ENCODE measurements at regions not wholly inside any gene's neighbourhood (a gene's known extent, or its start where the extent isn't known, plus 50 kb on each side); places are given as distances from the start of the nearest gene placed in this dataset.

DNA sequence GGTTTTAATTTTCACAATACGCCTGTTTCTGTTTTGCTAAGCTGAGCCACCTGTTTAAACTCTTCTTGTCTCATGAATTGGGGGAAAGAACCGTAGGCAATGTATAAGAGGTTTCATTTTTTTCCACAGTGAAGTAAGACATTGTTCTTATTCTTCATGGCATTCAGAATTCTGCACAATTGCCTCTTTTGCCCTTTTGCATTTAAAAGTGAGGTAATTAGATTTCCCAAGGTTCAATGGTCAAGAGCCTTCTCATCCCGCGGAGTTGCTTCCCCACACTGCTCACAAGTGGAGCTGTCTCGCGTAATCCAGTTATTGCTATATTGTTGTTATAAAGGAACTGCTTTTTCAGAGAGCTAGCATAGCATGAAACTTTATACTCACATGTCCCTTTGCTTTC lies 90.9 kb upstream of the SPRY1 start:
- Histone ChIP-seq H3K4me1 (no peaks in the 10 kb centered on the region), H3K27me3 (no peaks in the 10 kb centered on the region), H3K27ac (no peak overlapping the region), H3K9me3 (no peaks in the 10 kb centered on the region), H3K4me3 (no peak overlapping the region), H3K36me3 (no peaks in the 10 kb centered on the region)
- TF ChIP-seq, protein P1, sequence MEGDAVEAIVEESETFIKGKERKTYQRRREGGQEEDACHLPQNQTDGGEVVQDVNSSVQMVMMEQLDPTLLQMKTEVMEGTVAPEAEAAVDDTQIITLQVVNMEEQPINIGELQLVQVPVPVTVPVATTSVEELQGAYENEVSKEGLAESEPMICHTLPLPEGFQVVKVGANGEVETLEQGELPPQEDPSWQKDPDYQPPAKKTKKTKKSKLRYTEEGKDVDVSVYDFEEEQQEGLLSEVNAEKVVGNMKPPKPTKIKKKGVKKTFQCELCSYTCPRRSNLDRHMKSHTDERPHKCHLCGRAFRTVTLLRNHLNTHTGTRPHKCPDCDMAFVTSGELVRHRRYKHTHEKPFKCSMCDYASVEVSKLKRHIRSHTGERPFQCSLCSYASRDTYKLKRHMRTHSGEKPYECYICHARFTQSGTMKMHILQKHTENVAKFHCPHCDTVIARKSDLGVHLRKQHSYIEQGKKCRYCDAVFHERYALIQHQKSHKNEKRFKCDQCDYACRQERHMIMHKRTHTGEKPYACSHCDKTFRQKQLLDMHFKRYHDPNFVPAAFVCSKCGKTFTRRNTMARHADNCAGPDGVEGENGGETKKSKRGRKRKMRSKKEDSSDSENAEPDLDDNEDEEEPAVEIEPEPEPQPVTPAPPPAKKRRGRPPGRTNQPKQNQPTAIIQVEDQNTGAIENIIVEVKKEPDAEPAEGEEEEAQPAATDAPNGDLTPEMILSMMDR (IDR thresholded peaks at IDR 0.05) = no peak
- TF ChIP-seq POLR2A (IDR thresholded peaks at IDR 0.05) = no peak
- TF ChIP-seq EP300 (IDR thresholded peaks at IDR 0.05) = no peak
- TF ChIP-seq POLR2AphosphoS5 (IDR thresholded peaks at IDR 0.05) = no peak
- intact Hi-C loops (cut with DNase I) = no loop called here
- 94 to 97% methylated on average over 6 of the region's 6 CpGs for WGBS, 2 donors
- no peak for DNase-seq

DNA sequence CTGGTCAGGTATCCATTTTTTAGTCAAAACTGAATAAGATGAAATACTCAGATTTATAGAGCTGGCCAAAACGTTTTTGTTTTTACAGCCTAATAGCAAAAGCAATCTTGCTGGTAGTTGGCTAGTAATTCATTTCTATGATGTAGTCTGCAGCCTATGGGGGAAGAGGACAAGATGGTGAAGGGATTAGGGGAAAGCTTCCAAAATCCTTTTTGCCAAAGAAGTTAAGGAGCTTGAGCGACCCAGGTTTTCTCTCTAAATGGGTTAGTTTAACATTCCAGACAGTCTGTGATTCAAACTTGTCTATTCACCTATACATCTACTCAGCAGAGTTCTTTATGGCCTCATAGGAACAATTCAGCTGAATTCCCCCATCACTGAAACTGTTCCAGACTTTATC lies 89.8 kb upstream of the SPRY1 start:
- Histone ChIP-seq H3K36me3 (no peaks in the 10 kb centered on the region), H3K4me1 (no peaks in the 10 kb centered on the region), H3K4me3 (no peak overlapping the region), H3K9me3 (no peaks in the 10 kb centered on the region), H3K27me3 (no peaks in the 10 kb centered on the region), H3K27ac (no peak overlapping the region)
- DNase-seq = no peak
- 72 to 82% methylated on average over 2 of the region's 2 CpGs for WGBS, 2 donors
- intact Hi-C loops (cut with DNase I) = no loop called here
- TF ChIP-seq, protein P1 (IDR thresholded peaks at IDR 0.05) = no peak
- no peak for TF ChIP-seq POLR2A (IDR thresholded peaks at IDR 0.05)
- TF ChIP-seq POLR2AphosphoS5 (IDR thresholded peaks at IDR 0.05) = no peak
- TF ChIP-seq EP300 (IDR thresholded peaks at IDR 0.05) = no peak

DNA sequence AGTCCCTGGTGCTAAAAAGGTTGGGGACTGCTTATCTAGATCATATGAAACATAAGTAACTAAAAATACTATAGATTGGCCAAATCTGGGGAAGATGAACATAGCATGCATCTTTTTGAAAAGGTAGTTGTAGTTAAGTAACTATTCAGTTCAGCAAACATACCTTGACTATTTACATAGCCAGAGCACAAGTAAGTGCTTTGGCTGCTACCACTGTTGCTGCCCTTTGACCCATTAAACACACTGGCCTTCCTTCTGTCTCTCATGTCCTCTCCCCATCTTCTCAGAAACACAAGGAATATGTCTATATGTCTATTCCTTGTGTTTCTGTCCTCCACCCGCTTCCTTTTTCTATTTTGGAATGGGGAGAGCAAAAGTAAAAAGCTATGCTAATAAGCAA lies 87.9 kb upstream of the SPRY1 start:
- H3K27ac ChIP-seq = no peak overlapping the region
- TF ChIP-seq POLR2A (IDR thresholded peaks at IDR 0.05) = no peak
- no peak for TF ChIP-seq EP300 (IDR thresholded peaks at IDR 0.05)
- TF ChIP-seq, protein P1 (IDR thresholded peaks at IDR 0.05) = no peak
- no peak for TF ChIP-seq POLR2AphosphoS5 (IDR thresholded peaks at IDR 0.05)
- no peaks in the 10 kb centered on the region for H3K36me3 ChIP-seq
- H3K4me3 ChIP-seq = no peak overlapping the region
- 98% methylated on average over 1 of the region's 1 CpG for WGBS, 2 donors
- H3K27me3 ChIP-seq = no peaks in the 10 kb centered on the region
- intact Hi-C loops (cut with DNase I) = no loop called here
- DNase-seq = no peak
- H3K9me3 ChIP-seq = no peaks in the 10 kb centered on the region
- H3K4me1 ChIP-seq = no peaks in the 10 kb centered on the region

DNA sequence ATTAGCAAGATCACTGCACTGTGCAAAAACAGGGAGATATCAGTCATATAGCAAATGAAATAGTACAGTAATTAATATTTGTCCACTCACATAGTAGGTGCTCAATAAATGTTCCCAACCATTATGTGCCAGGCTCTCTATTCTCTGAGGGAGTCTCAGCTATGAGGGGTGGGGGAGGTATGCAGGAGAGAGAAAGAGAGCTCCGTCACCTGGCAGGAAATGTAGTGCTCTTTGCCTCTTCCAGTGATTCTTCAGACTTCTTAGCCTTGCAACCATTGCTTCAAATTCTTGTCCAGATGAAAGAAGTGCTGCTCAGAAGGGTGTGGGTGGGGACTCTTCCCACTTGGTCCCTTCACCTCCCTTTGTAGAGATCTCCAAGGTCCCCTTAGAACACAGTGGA lies 84.5 kb upstream of the SPRY1 start:
- no peaks in the 10 kb centered on the region for H3K4me1 ChIP-seq
- no peak overlapping the region for H3K4me3 ChIP-seq
- WGBS, 2 donors = 92 to 96% methylated on average over 1 of the region's 1 CpG
- H3K27ac ChIP-seq = no peak overlapping the region
- intact Hi-C loops (cut with DNase I) = no loop called here
- TF ChIP-seq POLR2AphosphoS5 (IDR thresholded peaks at IDR 0.05) (no peak), POLR2A (IDR thresholded peaks at IDR 0.05) (no peak), EP300 (IDR thresholded peaks at IDR 0.05) (no peak)
- TF ChIP-seq, protein P1 (IDR thresholded peaks at IDR 0.05) = no peak
- no peak for DNase-seq
- no peaks in the 10 kb centered on the region for H3K9me3 ChIP-seq
- H3K36me3 ChIP-seq = no peaks in the 10 kb centered on the region
- no peaks in the 10 kb centered on the region for H3K27me3 ChIP-seq

DNA sequence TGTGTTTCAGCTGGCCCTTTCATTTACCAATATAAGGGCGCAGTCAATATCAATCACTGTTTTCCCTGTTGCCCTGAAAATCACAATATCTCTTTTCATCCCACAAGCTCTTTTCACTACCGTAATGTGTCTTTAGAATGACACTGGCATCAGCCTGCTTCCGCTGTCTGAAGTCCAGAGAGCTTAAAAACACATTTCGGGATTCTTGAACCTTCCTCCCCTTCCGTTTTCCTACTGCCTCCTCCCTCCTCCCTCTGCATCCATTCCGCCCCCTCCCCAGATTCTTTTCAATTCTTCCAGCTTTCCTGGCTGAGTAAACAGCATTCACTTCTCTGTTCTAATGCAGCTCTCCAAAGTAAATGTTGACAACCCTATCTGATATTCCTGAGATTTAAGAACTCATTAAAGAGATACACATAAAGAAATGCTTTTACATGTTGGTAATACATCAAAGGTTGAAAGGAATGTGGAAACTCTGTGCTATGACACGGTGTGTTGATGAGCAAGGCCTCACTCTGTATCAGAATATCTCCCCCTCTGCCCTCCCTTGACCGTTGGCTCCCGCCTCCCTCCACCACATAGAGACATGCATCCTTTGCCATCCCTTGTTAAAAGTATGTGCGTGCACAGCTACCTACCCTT lies 83.5 kb upstream of the SPRY1 start:
- Histone ChIP-seq H3K9me3 (no peaks in the 10 kb centered on the region), H3K27ac (no peak overlapping the region), H3K36me3 (no peaks in the 10 kb centered on the region), H3K4me1 (no peaks in the 10 kb centered on the region), H3K4me3 (no peak overlapping the region), H3K27me3 (no peaks in the 10 kb centered on the region)
- TF ChIP-seq POLR2AphosphoS5 (IDR thresholded peaks at IDR 0.05) (no peak), EP300 (IDR thresholded peaks at IDR 0.05) (no peak)
- TF ChIP-seq, protein P1 (IDR thresholded peaks at IDR 0.05) = no peak
- intact Hi-C loops (cut with DNase I) = no loop called here
- whole genome bisulfite sequencing, 2 donors = 87 to 93% methylated on average over 10 of the region's 10 CpGs
- no peak for DNase-seq
